Tibial artery (tissue), 4 donors: ENCODE measurements at regions not wholly inside any gene's neighbourhood (a gene's known extent, or its start where the extent isn't known, plus 50 kb on each side); places are given as distances from the start of the nearest gene placed in this dataset.

Experiments used
- DNase-seq, 2 donors: peaks; one replicate each; pipeline ENCODE4 v3.0.0-alpha.2; 2019
- H3K27ac ChIP-seq, 2 donors: fragments of 200-600 bp; sonication (generic) in 1 of 2; 1 replicate in 1 of 2; 2 replicates in 1 of 2; pipeline ENCODE4 v1.5.1; 2018 to 2019; ENCODE audit warnings: mild to moderate bottlenecking in 1 of 2
- H3K27me3 ChIP-seq, 2 donors: fragments of 200-600 bp; sonication (generic) in 1 of 2; one replicate each; pipeline versions ENCODE4 v1.5.1 to v1.6.0; 2016 to 2019
- H3K36me3 ChIP-seq, 3 donors: fragments of 200-600 bp; sonication (generic) in 2 of 3; one replicate each; pipeline ENCODE4 v1.5.1; 2016 to 2019; ENCODE audit warnings: mild to moderate bottlenecking in 2 of 3
- H3K4me1 ChIP-seq, 4 donors: fragments of 200-600 bp; sonication (generic) in 2 of 4; 1 replicate in 3 of 4; 2 replicates in 1 of 4; pipeline ENCODE4 v1.5.1; 2016 to 2019
- H3K4me3 ChIP-seq, 2 donors: fragments of 200-600 bp; sonication (generic) in 1 of 2; 1 replicate in 1 of 2; 2 replicates in 1 of 2; pipeline ENCODE4 v1.5.1; 2018 to 2019; ENCODE audit warnings: mild to moderate bottlenecking in 2 of 2
- H3K9me3 ChIP-seq, 3 donors: fragments of 200-600 bp; sonication (generic) in 1 of 3; one replicate each; pipeline ENCODE4 v1.5.1; 2016 to 2019
- intact Hi-C: fragments of 100-400 bp; cut with DNase I; formaldehyde crosslinking; loops from one replicate; pipeline ENCODE4 v1.15.0; 2023; ENCODE audit warnings: low total_unique reads
- TF ChIP-seq, protein P1 (sequence below), 2 experiments: fragments of 200-600 bp in 1 of 2; fragments of 450-650 bp in 1 of 2; IDR thresholded peaks; one replicate each; pipeline ENCODE4 v1.5.1; 2017 to 2019; ENCODE audit warnings: antibody characterized with exemption in 2 of 2, mild to moderate bottlenecking in 1 of 2, moderate library complexity in 1 of 2

DNA sequence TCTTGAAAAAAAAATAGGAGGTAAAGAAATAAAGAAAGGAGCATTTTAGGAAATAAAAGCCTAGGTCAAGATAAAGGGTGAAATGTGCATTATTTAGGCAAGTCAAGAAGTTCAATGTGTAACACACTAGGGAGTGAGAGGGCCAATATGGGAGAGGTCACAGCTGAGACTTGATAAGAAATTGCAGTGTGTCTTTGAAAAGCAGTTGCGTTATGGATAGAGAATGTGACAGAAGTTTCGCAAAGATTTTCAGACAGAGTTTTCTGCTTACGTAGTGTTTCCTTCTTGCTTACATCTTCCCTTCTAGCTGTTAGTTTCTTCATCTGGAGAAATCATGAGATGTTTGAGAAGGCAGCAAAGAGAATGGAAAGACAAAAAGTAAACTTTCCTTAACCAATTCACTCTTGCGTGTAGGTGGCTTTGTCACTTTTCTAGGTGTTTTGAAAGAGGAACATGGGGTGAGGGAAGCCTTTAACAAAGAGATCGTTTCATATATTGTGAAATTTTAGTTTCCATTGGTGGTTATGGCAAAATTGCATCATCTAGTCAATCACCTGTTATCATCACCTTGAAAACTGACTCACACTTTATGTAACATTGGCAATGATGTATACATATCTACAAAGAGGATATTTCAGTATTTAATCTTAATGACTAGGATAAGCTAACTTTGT lies 975.5 kb downstream of the OLFM4 start:
- TF ChIP-seq, protein P1, sequence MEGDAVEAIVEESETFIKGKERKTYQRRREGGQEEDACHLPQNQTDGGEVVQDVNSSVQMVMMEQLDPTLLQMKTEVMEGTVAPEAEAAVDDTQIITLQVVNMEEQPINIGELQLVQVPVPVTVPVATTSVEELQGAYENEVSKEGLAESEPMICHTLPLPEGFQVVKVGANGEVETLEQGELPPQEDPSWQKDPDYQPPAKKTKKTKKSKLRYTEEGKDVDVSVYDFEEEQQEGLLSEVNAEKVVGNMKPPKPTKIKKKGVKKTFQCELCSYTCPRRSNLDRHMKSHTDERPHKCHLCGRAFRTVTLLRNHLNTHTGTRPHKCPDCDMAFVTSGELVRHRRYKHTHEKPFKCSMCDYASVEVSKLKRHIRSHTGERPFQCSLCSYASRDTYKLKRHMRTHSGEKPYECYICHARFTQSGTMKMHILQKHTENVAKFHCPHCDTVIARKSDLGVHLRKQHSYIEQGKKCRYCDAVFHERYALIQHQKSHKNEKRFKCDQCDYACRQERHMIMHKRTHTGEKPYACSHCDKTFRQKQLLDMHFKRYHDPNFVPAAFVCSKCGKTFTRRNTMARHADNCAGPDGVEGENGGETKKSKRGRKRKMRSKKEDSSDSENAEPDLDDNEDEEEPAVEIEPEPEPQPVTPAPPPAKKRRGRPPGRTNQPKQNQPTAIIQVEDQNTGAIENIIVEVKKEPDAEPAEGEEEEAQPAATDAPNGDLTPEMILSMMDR (IDR thresholded peaks at IDR 0.05) = no peak
- Histone ChIP-seq H3K9me3 (no peaks in the 10 kb centered on the region), H3K27ac (no peak overlapping the region), H3K27me3 (no peaks in the 10 kb centered on the region), H3K4me1 (no peaks in the 10 kb centered on the region), H3K4me3 (no peak overlapping the region), H3K36me3 (no peaks in the 10 kb centered on the region)
- no peak for DNase-seq
- intact Hi-C loops = no loop called here

DNA sequence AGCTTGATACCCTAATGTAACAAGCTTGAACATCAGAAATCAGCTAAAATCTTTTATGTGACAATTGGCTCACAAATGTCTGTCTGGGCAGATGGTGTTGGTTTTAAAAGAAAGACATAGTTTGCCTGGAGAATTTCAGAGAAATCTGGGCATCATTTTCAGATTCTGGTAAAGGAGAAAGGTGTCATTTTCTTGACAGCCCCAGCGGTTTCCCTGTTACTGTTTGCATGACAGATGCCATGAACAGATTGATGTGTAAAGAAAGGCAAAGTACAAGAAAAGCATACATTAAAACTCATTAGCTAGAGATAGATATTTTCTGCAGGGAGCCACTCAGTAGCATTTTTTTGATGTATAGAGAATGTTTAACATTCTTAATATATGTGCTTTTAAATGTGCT lies 987.9 kb downstream of the OLFM4 start:
- intact Hi-C loops = no loop called here
- Histone ChIP-seq H3K27me3 (no peaks in the 10 kb centered on the region), H3K4me3 (no peak overlapping the region), H3K4me1 (no peaks in the 10 kb centered on the region), H3K9me3 (no peaks in the 10 kb centered on the region), H3K36me3 (no peaks in the 10 kb centered on the region), H3K27ac (no peak overlapping the region)
- TF ChIP-seq, protein P1 (IDR thresholded peaks at IDR 0.05) = no peak
- no peak for DNase-seq

DNA sequence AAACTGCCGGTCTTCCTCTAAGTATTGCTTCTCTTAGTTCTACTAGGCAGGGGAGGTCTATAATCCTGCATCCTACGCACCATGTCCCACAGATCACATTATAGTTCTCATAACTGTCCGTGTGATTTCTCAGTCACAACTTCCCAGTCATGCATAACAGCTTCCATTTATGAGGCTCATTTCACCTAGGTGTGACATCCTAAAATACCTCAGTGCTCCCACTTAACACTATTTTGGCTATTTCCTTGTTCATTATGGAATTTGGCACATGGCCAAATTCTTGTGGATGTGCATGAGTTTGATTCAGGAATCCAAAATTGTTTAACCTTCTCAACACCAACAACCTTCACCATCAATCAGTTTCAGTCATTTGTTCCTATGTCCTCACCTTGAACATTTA lies 989.9 kb downstream of the OLFM4 start:
- intact Hi-C loops = no loop called here
- Histone ChIP-seq H3K9me3 (no peaks in the 10 kb centered on the region), H3K36me3 (no peaks in the 10 kb centered on the region), H3K4me1 (no peaks in the 10 kb centered on the region), H3K27me3 (no peaks in the 10 kb centered on the region), H3K27ac (no peak overlapping the region), H3K4me3 (no peak overlapping the region)
- DNase-seq = no peak
- TF ChIP-seq, protein P1 (IDR thresholded peaks at IDR 0.05) = no peak

DNA sequence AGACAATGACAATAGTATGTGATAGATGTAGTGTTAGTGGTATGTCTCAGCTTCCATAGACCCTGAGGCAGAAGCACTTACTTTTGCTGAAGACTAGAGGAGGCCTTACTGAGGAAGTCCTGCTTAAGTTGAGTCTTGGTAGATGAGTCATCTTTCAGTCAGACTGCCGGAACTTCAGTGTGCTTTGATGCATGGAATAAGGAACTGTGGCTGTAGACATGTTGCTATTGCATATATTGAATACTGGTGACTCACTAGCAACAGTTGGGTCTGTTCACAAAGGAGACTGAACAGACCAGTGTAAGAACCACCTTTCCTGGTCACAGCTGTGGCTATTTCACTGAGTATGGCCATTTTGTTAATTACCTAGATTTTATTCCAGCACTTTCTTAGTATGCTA lies 1000.6 kb downstream of the OLFM4 start:
- H3K27ac ChIP-seq = no peak overlapping the region
- intact Hi-C loops = no loop called here
- H3K4me1 ChIP-seq = no peaks in the 10 kb centered on the region
- no peak overlapping the region for H3K4me3 ChIP-seq
- no peaks in the 10 kb centered on the region for H3K27me3 ChIP-seq
- DNase-seq = no peak
- TF ChIP-seq, protein P1 (IDR thresholded peaks at IDR 0.05) = no peak
- H3K9me3 ChIP-seq = peaks cover 0 to 4% (median 0%) of the 10 kb centered on the region in 3 donors
- no peaks in the 10 kb centered on the region for H3K36me3 ChIP-seq

DNA sequence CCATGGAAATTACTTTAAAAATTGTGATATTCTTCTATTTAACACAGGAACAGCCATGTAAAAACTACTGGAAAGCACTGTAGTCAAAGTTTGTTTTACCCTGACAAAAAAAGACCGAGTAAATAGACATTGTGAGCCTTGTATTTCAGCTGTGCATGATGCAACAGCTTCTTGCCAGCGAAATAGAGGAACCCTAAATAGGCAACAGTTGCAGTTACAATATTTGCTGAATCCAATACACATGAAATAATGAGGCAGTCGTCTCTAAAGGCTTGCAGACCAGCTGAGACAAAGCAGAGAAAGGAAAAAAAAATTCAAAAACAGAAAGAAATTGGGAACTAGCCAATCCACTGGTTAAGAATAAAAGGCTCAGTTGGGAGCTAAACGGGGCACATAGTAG lies 1001.1 kb downstream of the OLFM4 start:
- Histone ChIP-seq H3K4me1 (no peaks in the 10 kb centered on the region), H3K9me3 (peaks cover 0 to 4% (median 0%) of the 10 kb centered on the region in 3 donors), H3K27ac (no peak overlapping the region), H3K27me3 (no peaks in the 10 kb centered on the region), H3K4me3 (no peak overlapping the region), H3K36me3 (no peaks in the 10 kb centered on the region)
- TF ChIP-seq, protein P1 (IDR thresholded peaks at IDR 0.05) = no peak
- no peak for DNase-seq
- intact Hi-C loops = no loop called here
